ENCODE measurements at regions not wholly inside any gene's neighbourhood (a gene's known extent, or its start where the extent isn't known, plus 50 kb on each side); places are given as distances from the start of the nearest gene placed in this dataset.

- DNase-seq (ENCODE audit: low read depth): peak; percentile 69
These were observed 806.6 kb downstream of the SQOR start for GRCh38 chr15:46441294-46442062.

DNA sequence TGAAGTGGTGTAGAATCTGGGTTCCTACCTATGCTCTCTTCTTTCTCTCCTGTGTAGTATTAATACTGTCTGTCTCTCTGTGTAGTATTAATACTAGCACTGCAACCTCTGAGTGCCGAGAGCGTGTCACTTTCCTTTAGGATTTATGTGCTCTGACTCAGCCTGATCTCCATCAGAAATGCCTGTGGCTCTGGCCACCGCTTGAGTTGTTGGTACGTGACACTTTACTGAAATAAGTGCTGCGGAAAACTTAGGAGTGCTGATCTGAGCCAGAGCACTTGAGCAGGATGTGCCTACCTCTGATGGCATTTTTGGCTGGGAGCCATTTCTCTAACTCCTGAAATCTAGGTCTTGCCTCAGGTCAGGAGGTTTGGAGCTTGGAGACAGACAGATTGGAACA lies 807.4 kb downstream of the SQOR start:
- peak; percentile 51 for DNase-seq (ENCODE audit: low read depth)

DNA sequence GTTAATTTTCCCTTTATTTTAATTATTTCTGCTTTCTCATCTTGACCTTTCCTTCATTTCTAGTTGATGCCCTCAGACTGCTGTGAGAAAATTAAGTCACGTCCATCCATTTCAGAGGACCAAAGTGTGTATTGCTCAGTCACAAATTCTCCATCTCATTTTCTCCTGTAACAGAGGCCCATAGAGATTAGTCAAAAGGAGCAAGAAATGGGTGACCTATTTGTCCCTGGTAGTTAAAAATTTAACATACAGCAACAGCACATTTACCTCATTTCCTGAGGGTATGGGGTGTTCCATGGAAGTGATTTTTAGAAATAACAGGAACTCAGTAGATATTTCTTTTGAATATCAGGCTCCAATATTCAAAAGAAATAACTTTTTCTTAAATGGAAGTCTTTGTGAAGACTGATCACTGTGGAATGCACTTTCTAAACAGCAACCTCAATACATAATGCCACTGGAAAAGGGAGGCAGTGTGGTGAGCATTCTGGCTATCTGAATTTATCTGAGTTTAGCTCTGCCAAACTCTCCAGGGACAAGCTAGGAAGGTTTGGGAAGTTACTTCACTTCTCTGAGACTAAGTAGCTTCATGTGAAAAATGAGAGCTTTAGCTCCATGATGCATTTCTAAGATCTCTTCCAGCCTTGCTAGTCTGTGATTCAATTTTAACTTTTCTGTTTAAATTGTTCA lies 808.2 kb downstream of the SQOR start:
- peak; percentile 71 for DNase-seq (ENCODE audit: low read depth)

DNA sequence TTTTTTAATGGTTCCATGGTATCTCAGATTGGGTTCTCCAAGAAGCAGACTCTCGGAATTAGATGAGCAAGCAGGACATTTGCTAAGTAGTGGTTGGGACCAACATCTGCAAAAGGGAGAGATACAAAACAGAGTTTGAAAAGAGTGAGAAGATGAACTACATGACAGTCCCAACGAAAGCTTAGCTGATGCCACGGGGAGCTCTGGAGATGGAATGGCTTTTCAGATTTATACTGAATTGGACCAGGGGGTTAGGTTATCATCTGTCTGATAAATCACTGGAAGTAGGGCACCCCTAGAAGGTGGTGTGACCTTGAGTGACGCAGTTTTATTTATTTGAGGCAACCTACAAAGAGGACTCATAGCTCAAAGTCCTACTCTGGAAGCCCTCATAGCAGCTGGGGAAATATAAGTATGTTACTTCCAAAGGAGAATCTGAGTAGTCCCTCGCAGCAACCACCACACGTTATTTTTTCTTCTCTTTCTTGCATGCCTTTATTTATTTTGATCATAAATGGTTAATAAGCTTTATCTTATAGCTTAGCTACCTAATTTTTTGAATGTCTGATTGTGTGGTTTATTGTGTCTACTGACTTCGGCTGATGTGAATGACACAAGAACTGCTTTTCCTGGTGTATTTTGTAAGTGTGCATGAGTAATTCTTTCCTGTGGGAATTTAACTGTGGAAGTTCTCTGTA lies 815.4 kb downstream of the SQOR start:
- DNase-seq (ENCODE audit: low read depth): no peak

GRCh38 chr15:46450810-46451182 lies 816.0 kb downstream of the SQOR start:
- no peak for DNase-seq (ENCODE audit: low read depth)

DNA sequence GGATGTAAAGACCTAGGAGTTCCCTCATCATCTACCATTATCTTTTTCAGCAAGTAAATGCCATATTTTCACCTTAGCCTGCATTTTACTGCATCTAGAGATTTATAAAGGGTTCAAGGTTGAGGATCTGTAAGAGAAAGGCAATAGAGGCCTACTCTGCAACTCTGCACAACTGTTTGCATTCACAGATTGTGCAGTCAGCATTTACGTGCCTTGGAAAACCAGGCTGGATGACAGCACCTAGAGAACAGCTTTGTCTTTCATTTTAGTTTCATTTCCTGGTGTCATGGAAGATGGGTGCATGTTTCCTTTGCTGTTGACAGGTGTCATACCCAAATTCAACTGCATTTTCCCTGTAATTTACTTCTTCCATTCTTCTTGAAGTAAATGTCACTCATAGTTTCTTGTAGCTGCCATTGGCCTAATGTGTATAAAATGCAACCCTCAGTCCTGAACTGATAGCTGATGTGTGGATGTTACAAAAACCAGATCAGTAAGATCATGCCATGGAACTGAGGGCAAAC lies 817.5 kb downstream of the SQOR start:
- DNase-seq (ENCODE audit: low read depth): no peak

DNA sequence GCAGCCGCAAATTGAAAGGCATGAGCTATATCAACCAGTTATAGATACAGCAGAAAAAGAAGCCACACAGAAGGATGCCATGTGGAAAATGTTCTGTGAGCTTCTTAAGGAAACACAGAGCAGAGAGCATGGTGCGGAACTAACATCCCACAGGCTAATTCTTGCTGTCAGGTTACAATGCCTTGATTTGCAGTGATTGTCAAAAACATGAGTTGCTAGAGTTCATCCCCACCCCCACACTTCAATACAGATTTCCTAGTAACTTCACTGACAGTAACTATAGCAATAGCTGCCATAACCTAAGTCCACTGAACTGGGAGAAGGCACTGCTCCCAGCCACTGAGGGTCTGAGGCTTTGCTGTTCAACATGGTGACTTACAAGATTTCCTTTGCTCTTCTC lies 821.6 kb downstream of the SQOR start:
- DNase-seq (ENCODE audit: low read depth): no peak

- no peak for DNase-seq (ENCODE audit: low read depth)
These were observed 825.7 kb downstream of the SQOR start for GRCh38 chr15:46460431-46461094.

DNA sequence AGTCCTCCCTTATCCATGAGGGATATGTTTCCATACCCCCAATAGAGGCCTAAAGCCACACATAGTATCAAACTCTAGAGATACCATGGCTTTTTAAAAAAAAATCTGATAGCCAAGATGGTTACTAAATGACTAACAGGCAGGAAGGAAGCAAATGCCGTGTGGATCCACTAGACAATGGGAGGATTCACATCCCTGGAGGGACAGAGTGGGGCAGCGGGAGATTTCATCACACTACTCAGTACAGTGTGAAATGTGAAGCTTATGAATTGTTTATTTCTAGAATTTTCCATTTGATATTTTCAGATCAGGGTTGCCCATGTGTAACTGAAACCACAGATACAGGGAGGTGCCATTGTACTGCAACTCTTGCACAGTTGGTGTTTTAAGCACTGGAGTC lies 826.6 kb downstream of the SQOR start:
- peak; percentile 10 for DNase-seq (ENCODE audit: low read depth)

GRCh38 chr15:46467041-46467440 lies 832.2 kb downstream of the SQOR start:
- no peak for DNase-seq (ENCODE audit: low read depth)

- DNase-seq (ENCODE audit: low read depth): no peak
These were observed 836.3 kb downstream of the SQOR start for GRCh38 chr15:46471096-46471495.

GRCh38 chr15:46489276-46489675 lies 854.4 kb downstream of the SQOR start:
- no peak for DNase-seq (ENCODE audit: low read depth)

DNA sequence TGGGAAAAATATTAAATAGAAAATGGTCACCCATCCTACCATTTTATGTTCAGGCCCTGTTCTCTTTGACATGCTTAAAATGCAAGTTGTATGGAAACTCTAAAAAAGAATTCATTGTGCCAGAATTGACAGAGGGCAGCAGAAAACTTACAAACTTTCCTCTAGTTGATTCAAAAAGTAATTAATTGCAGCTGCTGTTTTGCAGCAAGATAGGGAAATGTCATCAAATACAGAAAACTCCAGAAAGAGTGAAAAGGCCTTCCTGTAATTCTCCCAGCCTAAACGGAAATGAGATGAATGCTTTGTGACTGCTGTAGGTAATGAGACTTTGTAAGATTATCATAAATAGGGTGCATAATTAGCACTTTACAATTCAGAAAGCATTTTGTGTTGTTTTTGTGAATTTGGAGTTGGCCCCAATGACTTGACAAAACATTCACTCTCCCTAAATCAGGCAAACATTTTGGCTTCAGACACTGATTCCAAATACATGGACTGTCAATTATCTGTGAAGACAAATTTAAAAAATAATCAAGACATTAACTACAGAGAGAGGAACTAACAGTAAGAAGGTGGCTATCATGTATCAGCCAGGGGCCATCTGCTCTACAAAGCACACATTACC lies 861.8 kb downstream of the SQOR start:
- no peak for DNase-seq (ENCODE audit: low read depth)

- no peak for DNase-seq (ENCODE audit: low read depth)
These were observed 867.8 kb downstream of the SQOR start for GRCh38 chr15:46502667-46503066.

DNA sequence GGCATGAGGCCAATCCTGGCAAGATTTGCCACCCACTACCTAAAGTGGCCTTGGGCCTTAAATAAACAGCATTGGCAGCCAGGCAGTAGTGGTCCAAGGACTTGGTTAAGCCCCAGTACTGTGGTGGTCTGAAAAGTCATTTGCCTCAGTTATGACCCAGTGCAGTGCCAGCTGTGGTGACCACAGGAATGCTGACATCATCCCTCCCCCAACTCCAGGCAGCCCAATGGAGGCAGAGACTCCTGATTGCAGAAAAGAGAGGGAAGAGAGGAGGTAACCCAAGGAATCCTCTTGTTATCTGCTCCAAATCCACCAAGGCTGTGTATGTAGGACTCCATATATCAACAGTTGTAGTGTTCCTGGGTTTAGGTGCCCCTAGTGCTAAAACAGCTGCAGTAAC lies 883.6 kb downstream of the SQOR start:
- DNase-seq (ENCODE audit: low read depth): no peak

- no peak for DNase-seq (ENCODE audit: low read depth)
These were observed 888.9 kb downstream of the SQOR start for GRCh38 chr15:46523701-46524100.

DNA sequence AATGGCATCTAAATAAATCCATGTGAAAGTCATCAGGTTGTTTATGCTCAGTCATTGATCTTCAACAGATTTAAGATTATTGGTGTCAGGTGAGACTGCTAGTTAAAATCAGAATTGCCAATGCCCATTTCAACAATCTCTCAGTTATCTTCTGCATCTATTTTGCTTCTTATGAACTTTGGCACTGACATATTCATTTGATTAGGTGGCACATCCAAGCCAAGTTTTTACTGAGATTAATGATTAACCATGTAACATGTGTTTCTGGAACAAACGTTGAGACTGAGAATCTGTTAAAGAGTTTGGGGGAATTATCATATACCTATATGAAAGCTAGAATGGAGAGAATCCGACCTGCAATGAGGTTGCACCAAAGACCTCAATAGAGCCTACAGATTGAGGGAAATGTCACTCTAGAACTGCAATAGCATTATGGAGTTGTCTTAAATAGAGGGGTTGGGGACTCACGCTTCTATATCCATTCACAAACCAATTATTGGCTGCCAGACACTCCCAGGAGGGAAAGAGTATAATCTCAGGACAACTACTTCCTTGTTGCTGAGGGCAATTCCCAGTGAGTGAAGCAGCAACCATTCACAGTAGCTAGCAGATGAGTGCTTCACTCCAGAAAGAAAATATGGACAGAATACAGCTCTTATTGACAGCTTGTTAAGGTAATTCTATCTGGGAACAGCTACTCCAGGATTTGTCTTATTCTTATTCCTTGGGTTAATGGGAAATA lies 891.3 kb downstream of the SQOR start:
- no peak for DNase-seq (ENCODE audit: low read depth)

- DNase-seq (ENCODE audit: low read depth): no peak
These were observed 891.9 kb downstream of the SQOR start for GRCh38 chr15:46526726-46527110.

DNA sequence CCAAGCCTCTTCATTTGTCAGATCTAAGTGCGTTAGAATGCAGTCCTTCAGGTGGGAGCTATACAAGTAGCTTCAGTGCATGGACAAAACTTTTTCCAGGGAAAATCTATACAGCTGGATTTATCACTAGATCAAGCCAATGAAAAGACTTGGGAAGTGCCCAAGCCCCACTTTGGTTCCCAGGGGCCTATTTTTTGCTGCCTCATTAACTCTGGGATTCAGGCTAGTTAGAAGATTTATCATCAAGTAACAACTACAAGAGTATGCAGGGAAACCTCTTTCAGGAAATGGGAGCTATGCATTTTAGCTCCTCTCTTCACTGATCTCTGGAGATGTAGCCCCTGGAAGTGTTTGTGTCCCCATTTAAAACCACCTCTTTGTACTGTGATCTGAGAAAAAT lies 908.8 kb downstream of the SQOR start:
- DNase-seq (ENCODE audit: low read depth): no peak

DNA sequence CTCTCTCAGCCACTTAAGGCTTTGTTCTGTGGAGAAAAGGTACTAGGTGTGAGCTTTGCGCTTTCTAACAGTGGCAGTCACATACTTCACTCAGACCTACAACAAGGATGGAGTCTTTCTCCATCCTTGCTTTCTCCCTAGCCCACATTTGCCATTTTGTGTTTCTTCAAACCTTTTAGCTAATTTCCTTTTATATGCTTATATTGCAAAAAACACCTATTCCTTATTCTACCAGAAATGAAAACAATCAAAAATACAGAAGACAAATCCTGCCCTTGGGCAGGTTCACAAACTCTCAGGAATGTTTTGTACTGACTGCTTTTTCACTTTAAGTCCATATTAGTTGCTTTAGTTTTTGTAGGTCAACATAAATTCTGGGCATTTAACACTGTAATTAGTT lies 914.2 kb downstream of the SQOR start:
- DNase-seq (ENCODE audit: low read depth): no peak

- DNase-seq (ENCODE audit: low read depth): no peak
These were observed 917.5 kb downstream of the SQOR start for GRCh38 chr15:46552316-46552715.
